Endothelial cell (in vitro differentiated cells): ENCODE measurements at regions not wholly inside any gene's neighbourhood (a gene's known extent, or its start where the extent isn't known, plus 50 kb on each side); places are given as distances from the start of the nearest gene placed in this dataset.

Experiments
- DNase-seq: peaks from one replicate; pipeline ENCODE4 v3.0.0; 2021; ENCODE audit warnings: low spot score
- H3K27ac Mint-ChIP-seq: one replicate; pipeline ENCODE4 v1.8.0; 2021; ENCODE audit warnings: mixed read lengths, inconsistent platforms; ENCODE audit not compliant: unreplicated experiment
- H3K27me3 Mint-ChIP-seq: one replicate; pipeline ENCODE4 v1.8.0; 2021; ENCODE audit warnings: mild to moderate bottlenecking, moderate library complexity, mixed read lengths, inconsistent platforms; ENCODE audit not compliant: unreplicated experiment
- H3K36me3 Mint-ChIP-seq: one replicate; pipeline ENCODE4 v1.8.0; 2021; ENCODE audit warnings: mild to moderate bottlenecking, low read depth, mixed read lengths, inconsistent platforms; ENCODE audit not compliant: unreplicated experiment
- H3K4me1 Mint-ChIP-seq: one replicate; pipeline ENCODE4 v1.8.0; 2021; ENCODE audit warnings: mild to moderate bottlenecking, mixed read lengths, inconsistent platforms; ENCODE audit not compliant: unreplicated experiment
- H3K4me3 Mint-ChIP-seq: one replicate; pipeline ENCODE4 v1.8.0; 2021; ENCODE audit warnings: mild to moderate bottlenecking, mixed read lengths, inconsistent platforms; ENCODE audit not compliant: unreplicated experiment
- H3K9me3 Mint-ChIP-seq: one replicate; pipeline ENCODE4 v1.8.0; 2021; ENCODE audit warnings: mixed read lengths, inconsistent platforms; ENCODE audit not compliant: unreplicated experiment
- TF ChIP-seq, protein P1 (sequence below): fragments of 200-600 bp; sonication (generic); IDR thresholded peaks from one replicate; pipeline ENCODE4 v1.5.0; 2021; ENCODE audit warnings: antibody characterized with exemption; ENCODE audit not compliant: unreplicated experiment

GRCh38 chr4:166228112-166228511, 355.1 kb downstream of the TLL1 start:
- H3K9me3 Mint-ChIP-seq, result no peaks in the 10 kb centered on the region
- no peak for DNase-seq
- no peaks in the 10 kb centered on the region for H3K36me3 Mint-ChIP-seq
- no peaks in the 10 kb centered on the region for H3K27me3 Mint-ChIP-seq
- TF ChIP-seq, protein P1, sequence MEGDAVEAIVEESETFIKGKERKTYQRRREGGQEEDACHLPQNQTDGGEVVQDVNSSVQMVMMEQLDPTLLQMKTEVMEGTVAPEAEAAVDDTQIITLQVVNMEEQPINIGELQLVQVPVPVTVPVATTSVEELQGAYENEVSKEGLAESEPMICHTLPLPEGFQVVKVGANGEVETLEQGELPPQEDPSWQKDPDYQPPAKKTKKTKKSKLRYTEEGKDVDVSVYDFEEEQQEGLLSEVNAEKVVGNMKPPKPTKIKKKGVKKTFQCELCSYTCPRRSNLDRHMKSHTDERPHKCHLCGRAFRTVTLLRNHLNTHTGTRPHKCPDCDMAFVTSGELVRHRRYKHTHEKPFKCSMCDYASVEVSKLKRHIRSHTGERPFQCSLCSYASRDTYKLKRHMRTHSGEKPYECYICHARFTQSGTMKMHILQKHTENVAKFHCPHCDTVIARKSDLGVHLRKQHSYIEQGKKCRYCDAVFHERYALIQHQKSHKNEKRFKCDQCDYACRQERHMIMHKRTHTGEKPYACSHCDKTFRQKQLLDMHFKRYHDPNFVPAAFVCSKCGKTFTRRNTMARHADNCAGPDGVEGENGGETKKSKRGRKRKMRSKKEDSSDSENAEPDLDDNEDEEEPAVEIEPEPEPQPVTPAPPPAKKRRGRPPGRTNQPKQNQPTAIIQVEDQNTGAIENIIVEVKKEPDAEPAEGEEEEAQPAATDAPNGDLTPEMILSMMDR, result no peak
- H3K4me3 Mint-ChIP-seq, result no peak overlapping the region
- no peak overlapping the region for H3K27ac Mint-ChIP-seq
- no peaks in the 10 kb centered on the region for H3K4me1 Mint-ChIP-seq

GRCh38 chr4:166229799-166230198, 356.8 kb downstream of the TLL1 start:
- Mint-ChIP-seq H3K4me3 (no peak overlapping the region), H3K27me3 (no peaks in the 10 kb centered on the region)
- TF ChIP-seq, protein P1, result no peak

DNA sequence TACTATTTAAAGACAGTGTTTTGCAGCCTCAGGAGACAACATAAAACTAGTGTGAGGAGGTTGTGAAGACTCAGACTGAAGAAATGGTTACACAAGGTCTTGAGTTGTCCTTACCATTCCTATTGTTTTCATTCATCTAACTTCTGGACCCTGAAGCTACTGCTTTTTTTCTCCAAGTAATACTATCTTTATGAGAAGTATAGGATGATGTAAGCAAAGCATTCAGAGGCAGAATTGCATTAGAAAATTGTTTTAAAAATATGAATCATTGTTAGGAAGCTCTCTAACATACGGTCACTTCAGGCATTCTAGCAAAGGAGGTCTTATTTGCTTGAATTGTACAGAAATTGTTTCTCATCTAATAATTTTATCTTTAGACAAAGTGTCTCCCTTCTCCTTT, 357.8 kb downstream of the TLL1 start:
- TF ChIP-seq, protein P1, result no peak
- Mint-ChIP-seq H3K9me3 (no peaks in the 10 kb centered on the region), H3K27ac (no peak overlapping the region), H3K4me3 (no peak overlapping the region), H3K27me3 (no peaks in the 10 kb centered on the region), H3K4me1 (no peaks in the 10 kb centered on the region), H3K36me3 (no peaks in the 10 kb centered on the region)
- no peak for DNase-seq

More at GRCh38 chr4:166229799-166230198, 356.8 kb downstream of the TLL1 start:
- no peaks in the 10 kb centered on the region for H3K4me1 Mint-ChIP-seq
- H3K36me3 Mint-ChIP-seq, result no peaks in the 10 kb centered on the region
- DNase-seq, result no peak
- H3K9me3 Mint-ChIP-seq, result no peaks in the 10 kb centered on the region
- H3K27ac Mint-ChIP-seq, result no peak overlapping the region

DNA sequence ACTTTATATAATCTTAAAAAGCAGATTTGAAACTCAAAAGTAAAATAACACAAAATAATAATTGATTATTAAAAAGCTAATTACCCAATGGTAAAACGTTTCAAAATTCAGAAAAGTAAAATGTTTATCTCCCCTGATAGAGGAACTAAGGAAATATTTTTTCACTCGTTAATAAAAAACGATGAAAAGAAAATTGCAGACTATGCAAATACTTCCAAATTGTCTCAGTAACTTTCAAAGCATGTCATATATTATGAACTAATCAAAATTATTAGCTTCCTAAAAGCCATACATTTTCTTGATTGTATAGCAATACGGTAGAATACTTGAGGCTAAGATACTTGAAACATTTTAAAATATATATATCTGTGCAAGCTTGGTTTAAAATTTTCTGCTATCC, 366.3 kb downstream of the TLL1 start:
- TF ChIP-seq, protein P1, result no peak
- no peaks in the 10 kb centered on the region for H3K4me1 Mint-ChIP-seq
- DNase-seq, result no peak
- no peaks in the 10 kb centered on the region for H3K9me3 Mint-ChIP-seq
- H3K4me3 Mint-ChIP-seq, result no peak overlapping the region
- H3K27me3 Mint-ChIP-seq, result no peaks in the 10 kb centered on the region
- H3K36me3 Mint-ChIP-seq, result no peaks in the 10 kb centered on the region
- no peak overlapping the region for H3K27ac Mint-ChIP-seq

DNA sequence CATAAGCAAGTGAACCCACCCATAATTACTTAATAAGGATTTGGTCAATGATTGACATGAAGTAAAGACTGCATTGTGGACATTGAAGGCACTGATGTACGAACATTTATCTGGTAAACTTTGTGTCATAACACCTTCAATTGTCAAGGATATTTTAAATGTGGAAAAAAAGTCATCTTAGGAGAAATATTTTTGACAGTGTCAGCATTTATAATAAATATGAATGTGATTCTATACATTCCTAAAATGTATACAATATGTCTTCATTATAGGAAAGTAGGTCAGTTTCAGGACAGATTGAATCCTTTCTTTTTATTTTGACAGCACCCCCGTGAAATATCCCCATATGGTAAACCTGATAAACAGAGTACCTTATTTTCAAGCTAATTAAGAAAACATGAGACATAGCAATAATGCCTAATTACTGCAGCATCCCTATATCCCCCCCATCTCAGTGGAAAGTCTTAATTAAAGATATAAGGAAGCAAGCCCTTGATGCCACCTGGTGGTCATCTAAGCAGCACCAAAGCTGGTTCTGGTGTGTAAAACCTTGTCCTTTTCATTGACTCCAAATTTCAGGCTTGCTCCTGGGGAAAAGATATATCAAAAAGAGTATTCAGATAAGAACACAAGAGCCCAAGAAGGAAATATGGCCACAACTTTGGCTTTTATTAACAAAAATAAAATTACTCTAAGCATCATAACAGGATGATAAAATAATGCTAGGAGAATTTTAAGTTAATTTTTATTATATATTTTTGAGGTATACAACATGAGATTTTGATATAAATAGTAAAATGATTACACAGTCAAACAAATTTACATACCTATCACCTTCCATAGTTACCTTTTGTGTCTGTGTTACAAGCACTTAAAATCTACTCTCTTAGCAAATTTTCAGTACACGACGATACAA, 379.7 kb downstream of the TLL1 start:
- no peaks in the 10 kb centered on the region for H3K9me3 Mint-ChIP-seq
- H3K27ac Mint-ChIP-seq, result no peak overlapping the region
- TF ChIP-seq, protein P1, result peak; percentile 43
- H3K4me3 Mint-ChIP-seq, result no peak overlapping the region
- no peaks in the 10 kb centered on the region for H3K27me3 Mint-ChIP-seq
- no peak for DNase-seq
- no peaks in the 10 kb centered on the region for H3K36me3 Mint-ChIP-seq
- no peaks in the 10 kb centered on the region for H3K4me1 Mint-ChIP-seq
